PC-3 (cell line): ENCODE measurements at regions not wholly inside any gene's neighbourhood (a gene's known extent, or its start where the extent isn't known, plus 50 kb on each side); places are given as distances from the start of the nearest gene placed in this dataset.

Experiments
- EZH2 ChIP-seq: fragments of 300-600 bp; sonication (generic); IDR thresholded peaks from one replicate; pipeline ENCODE4 v1.6.1; 2017; ENCODE audit warnings: antibody characterized with exemption, mild to moderate bottlenecking, low read length; ENCODE audit not compliant: unreplicated experiment
- EZH2phosphoT487 ChIP-seq: fragments of 300-600 bp; sonication (generic); IDR thresholded peaks from 2 replicates; pipeline ENCODE4 v1.6.1; 2018; ENCODE audit warnings: mild to moderate bottlenecking, antibody characterized with exemption, low read length, borderline replicate concordance
- TF ChIP-seq, protein P1 (sequence below): fragments of 300-600 bp; sonication (generic); conservative IDR thresholded peaks from 2 replicates; pipeline ENCODE4 v1.5.1; 2017; ENCODE audit warnings: antibody characterized with exemption, low read depth, mild to moderate bottlenecking, low read length

DNA sequence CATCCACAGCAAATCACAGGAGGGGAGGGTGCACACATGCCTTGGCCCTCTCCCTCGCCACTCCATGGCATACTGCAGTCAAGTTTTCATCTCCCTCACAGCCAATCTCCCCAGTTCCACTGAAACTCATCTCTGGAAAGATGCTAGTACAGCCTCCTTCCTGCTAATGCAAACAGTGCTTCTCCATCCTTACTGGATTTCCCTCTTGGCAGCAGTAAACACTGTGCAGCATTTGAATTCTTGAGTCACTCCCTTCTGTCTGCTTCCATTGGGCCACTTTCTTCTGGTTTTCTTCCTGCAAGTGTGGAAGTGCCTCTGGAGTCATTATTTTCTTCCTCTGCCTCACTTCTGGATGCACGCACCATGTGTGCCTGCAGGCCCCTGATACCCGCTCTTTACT lies 460.3 kb downstream of the QKI start:
- TF ChIP-seq EZH2 (no peak), EZH2phosphoT487 (no peak)
- TF ChIP-seq, protein P1, sequence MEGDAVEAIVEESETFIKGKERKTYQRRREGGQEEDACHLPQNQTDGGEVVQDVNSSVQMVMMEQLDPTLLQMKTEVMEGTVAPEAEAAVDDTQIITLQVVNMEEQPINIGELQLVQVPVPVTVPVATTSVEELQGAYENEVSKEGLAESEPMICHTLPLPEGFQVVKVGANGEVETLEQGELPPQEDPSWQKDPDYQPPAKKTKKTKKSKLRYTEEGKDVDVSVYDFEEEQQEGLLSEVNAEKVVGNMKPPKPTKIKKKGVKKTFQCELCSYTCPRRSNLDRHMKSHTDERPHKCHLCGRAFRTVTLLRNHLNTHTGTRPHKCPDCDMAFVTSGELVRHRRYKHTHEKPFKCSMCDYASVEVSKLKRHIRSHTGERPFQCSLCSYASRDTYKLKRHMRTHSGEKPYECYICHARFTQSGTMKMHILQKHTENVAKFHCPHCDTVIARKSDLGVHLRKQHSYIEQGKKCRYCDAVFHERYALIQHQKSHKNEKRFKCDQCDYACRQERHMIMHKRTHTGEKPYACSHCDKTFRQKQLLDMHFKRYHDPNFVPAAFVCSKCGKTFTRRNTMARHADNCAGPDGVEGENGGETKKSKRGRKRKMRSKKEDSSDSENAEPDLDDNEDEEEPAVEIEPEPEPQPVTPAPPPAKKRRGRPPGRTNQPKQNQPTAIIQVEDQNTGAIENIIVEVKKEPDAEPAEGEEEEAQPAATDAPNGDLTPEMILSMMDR, result no peak
